Osteoblast (primary cell): ENCODE measurements at regions not wholly inside any gene's neighbourhood (a gene's known extent, or its start where the extent isn't known, plus 50 kb on each side); places are given as distances from the start of the nearest gene placed in this dataset.

Source experiments
- DNase-seq: peaks from one replicate; pipeline ENCODE4 v3.0.0; 2011; ENCODE audit warnings: low spot score, mixed read lengths; ENCODE audit not compliant: insufficient read length; ENCODE audit errors: missing footprints
- H2AFZ ChIP-seq: 2 replicates; pipeline ENCODE4 v1.6.0; 2011; ENCODE audit warnings: mild to moderate bottlenecking, low read length
- H3K27ac ChIP-seq: 2 replicates; pipeline ENCODE4 v1.5.1; 2011; ENCODE audit warnings: mild to moderate bottlenecking, low read depth, low read length, moderate library complexity
- H3K27me3 ChIP-seq: 2 replicates; pipeline ENCODE4 v1.6.0; 2012; ENCODE audit warnings: mild to moderate bottlenecking, control low read depth, inconsistent platforms, low read length, moderate library complexity; ENCODE audit not compliant: insufficient read depth
- H3K36me3 ChIP-seq: 2 replicates; pipeline ENCODE4 v1.5.1; 2011; ENCODE audit warnings: mild to moderate bottlenecking, low read length, control low read depth, moderate library complexity; ENCODE audit not compliant: insufficient read depth
- H3K4me1 ChIP-seq: 2 replicates; pipeline ENCODE4 v1.5.1; 2011; ENCODE audit warnings: mild to moderate bottlenecking, low read length, control low read depth, moderate library complexity; ENCODE audit not compliant: insufficient read depth
- H3K4me2 ChIP-seq: 2 replicates; pipeline ENCODE4 v1.6.0; 2011; ENCODE audit warnings: mild to moderate bottlenecking, low read length; ENCODE audit not compliant: insufficient read depth
- H3K4me3 ChIP-seq: fragments of 200-600 bp; sonication (generic); 3 replicates; pipeline ENCODE4 v1.5.1; 2012; ENCODE audit warnings: mild to moderate bottlenecking, low read length, inconsistent platforms; ENCODE audit not compliant: insufficient read depth
- H3K79me2 ChIP-seq: 2 replicates; pipeline ENCODE4 v1.6.0; 2012; ENCODE audit warnings: mild to moderate bottlenecking, low read length, control low read depth, inconsistent platforms; ENCODE audit not compliant: insufficient read depth
- H3K9me3 ChIP-seq: 2 replicates; pipeline ENCODE4 v1.5.1; 2011; ENCODE audit warnings: low read depth, low read length, control low read depth
- H4K20me1 ChIP-seq: 2 replicates; pipeline ENCODE4 v1.6.0; 2012; ENCODE audit warnings: mild to moderate bottlenecking, low read length, control low read depth; ENCODE audit not compliant: insufficient read depth
- CTCF ChIP-seq: IDR thresholded peaks from 2 replicates; pipeline ENCODE4 v1.5.1; 2011; ENCODE audit warnings: mild to moderate bottlenecking, low read depth, low read length, moderate library complexity; ENCODE audit errors: extremely low read depth

DNA sequence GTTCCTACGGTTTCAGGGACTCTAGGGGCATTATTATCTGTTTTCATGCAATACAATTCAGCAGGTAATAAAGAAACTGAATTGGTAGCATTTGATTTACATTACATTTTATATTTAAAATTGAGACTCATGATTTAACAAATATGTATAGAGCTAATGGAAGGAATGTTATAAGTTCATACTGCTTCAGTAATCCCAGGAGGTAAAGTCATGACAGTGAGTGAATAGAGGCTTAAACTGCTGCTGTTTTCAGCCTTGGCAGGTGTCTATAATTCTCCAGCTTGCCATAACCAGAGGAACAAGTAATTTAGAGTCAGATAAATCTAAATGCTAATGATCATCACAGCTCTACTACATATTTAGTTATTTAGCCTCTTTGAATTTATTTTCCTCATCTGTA is 360.8 kb upstream of the MANEA start:
- no peaks in the 10 kb centered on the region for H3K4me1 ChIP-seq
- H4K20me1 ChIP-seq: no peaks in the 10 kb centered on the region
- no peaks in the 10 kb centered on the region for H3K36me3 ChIP-seq
- H3K4me3 ChIP-seq: no peak overlapping the region
- H2AFZ ChIP-seq: no peak overlapping the region
- H3K27ac ChIP-seq: no peak overlapping the region
- H3K9me3 ChIP-seq: no peaks in the 10 kb centered on the region
- no peak overlapping the region for H3K4me2 ChIP-seq
- TF ChIP-seq CTCF: no peak
- DNase-seq: no peak
- no peaks in the 10 kb centered on the region for H3K79me2 ChIP-seq
- H3K27me3 ChIP-seq: no peaks in the 10 kb centered on the region

DNA sequence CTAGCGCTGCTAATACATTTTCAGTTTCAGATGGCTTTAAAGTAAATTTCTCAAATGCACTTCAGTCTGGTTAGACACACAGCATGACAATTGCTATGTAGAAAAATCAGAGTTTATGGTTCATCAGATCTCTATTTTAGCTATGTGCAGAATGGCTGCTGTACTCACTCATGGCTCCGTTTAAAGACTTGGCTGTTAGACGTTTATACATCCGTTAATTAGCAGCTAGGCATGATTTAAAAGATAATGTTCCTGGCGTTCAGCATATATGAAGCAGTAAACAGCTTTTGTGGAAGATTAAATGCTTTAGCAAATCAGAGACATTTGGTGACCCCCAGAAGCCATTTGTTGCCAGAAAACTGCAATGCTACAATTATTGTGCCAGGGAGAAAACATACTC is 350.0 kb upstream of the MANEA start:
- no peak for DNase-seq
- no peaks in the 10 kb centered on the region for H3K79me2 ChIP-seq
- H3K9me3 ChIP-seq: peaks cover 1% of the 10 kb centered on the region
- no peak overlapping the region for H3K27ac ChIP-seq
- TF ChIP-seq CTCF: no peak
- H3K27me3 ChIP-seq: no peaks in the 10 kb centered on the region
- no peak overlapping the region for H2AFZ ChIP-seq
- H3K36me3 ChIP-seq: no peaks in the 10 kb centered on the region
- no peak overlapping the region for H3K4me3 ChIP-seq
- H3K4me2 ChIP-seq: no peak overlapping the region
- no peaks in the 10 kb centered on the region for H4K20me1 ChIP-seq
- H3K4me1 ChIP-seq: no peaks in the 10 kb centered on the region

GRCh38 chr6:95228636-95229035 is 348.7 kb upstream of the MANEA start:
- no peak for DNase-seq
- no peak for TF ChIP-seq CTCF
- Histone ChIP-seq H3K27ac (no peak overlapping the region), H2AFZ (no peak overlapping the region), H3K4me3 (no peak overlapping the region), H3K4me2 (no peak overlapping the region), H3K4me1 (no peaks in the 10 kb centered on the region), H4K20me1 (no peaks in the 10 kb centered on the region), H3K9me3 (peaks cover 1% of the 10 kb centered on the region), H3K27me3 (no peaks in the 10 kb centered on the region), H3K36me3 (no peaks in the 10 kb centered on the region), H3K79me2 (no peaks in the 10 kb centered on the region)

GRCh38 chr6:95230071-95230740 is 347.1 kb upstream of the MANEA start:
- no peak for TF ChIP-seq CTCF
- H3K36me3 ChIP-seq: no peaks in the 10 kb centered on the region
- no peak for DNase-seq

More at GRCh38 chr6:95230071-95230740, 347.1 kb upstream of the MANEA start:
- no peak overlapping the region for H3K4me3 ChIP-seq
- H3K9me3 ChIP-seq: peaks cover 1% of the 10 kb centered on the region
- H2AFZ ChIP-seq: no peak overlapping the region
- no peak overlapping the region for H3K27ac ChIP-seq
- no peaks in the 10 kb centered on the region for H3K79me2 ChIP-seq
- no peaks in the 10 kb centered on the region for H3K27me3 ChIP-seq
- no peaks in the 10 kb centered on the region for H4K20me1 ChIP-seq
- no peaks in the 10 kb centered on the region for H3K4me1 ChIP-seq
- H3K4me2 ChIP-seq: no peak overlapping the region
